Astrocyte (in vitro differentiated cells and primary cell): ENCODE measurements at regions not wholly inside any gene's neighbourhood (a gene's known extent, or its start where the extent isn't known, plus 50 kb on each side); places are given as distances from the start of the nearest gene placed in this dataset.

Experiments used
- DNase-seq: peaks from one replicate; pipeline ENCODE4 v3.0.0-alpha.2; 2010; ENCODE audit warnings: low read depth
- FAIRE-seq: peaks from 2 replicates; lab custom pipeline; 2011; peaks lifted over from hg19 to GRCh38; lab: Jason Lieb, UNC
- H2AFZ ChIP-seq: 2 replicates; pipeline ENCODE4 v1.6.0; 2012; ENCODE audit warnings: low read depth, low read length, inconsistent platforms
- H3K27ac ChIP-seq: 2 replicates; pipeline ENCODE4 v1.5.1; 2011; ENCODE audit warnings: low read depth, low read length, inconsistent platforms
- H3K27me3 ChIP-seq: 2 replicates; pipeline ENCODE4 v1.6.0; 2011; ENCODE audit warnings: low read length, inconsistent platforms; ENCODE audit not compliant: insufficient read depth
- H3K36me3 ChIP-seq: 2 replicates; pipeline ENCODE4 v1.5.1; 2011; ENCODE audit warnings: low read length, inconsistent platforms; ENCODE audit not compliant: insufficient read depth
- H3K4me1 ChIP-seq: 2 replicates; pipeline ENCODE4 v1.5.1; 2011; ENCODE audit warnings: low read length, inconsistent platforms; ENCODE audit not compliant: insufficient read depth
- H3K4me2 ChIP-seq: 2 replicates; pipeline ENCODE4 v1.6.0; 2012; ENCODE audit warnings: low read length, inconsistent platforms
- H3K4me3 ChIP-seq: 2 replicates; pipeline ENCODE4 v1.5.1; 2011; ENCODE audit warnings: low read depth, mild to moderate bottlenecking, low read length, inconsistent platforms; ENCODE audit not compliant: insufficient read depth
- H3K79me2 ChIP-seq: 2 replicates; pipeline ENCODE4 v1.6.0; 2012; ENCODE audit warnings: mild to moderate bottlenecking, low read length, inconsistent platforms; ENCODE audit not compliant: insufficient read depth
- H3K9ac ChIP-seq: 2 replicates; pipeline ENCODE4 v1.6.0; 2012; ENCODE audit warnings: mild to moderate bottlenecking, low read length, inconsistent platforms
- H3K9me3 ChIP-seq: 2 replicates; pipeline ENCODE4 v1.5.1; 2012; ENCODE audit warnings: low read depth, mild to moderate bottlenecking, low read length, inconsistent platforms; ENCODE audit not compliant: insufficient read depth
- H4K20me1 ChIP-seq: 2 replicates; pipeline ENCODE4 v1.6.0; 2012; ENCODE audit warnings: low read length, inconsistent platforms; ENCODE audit not compliant: insufficient read depth
- H3K27ac Mint-ChIP-seq: one replicate; pipeline ENCODE4 v1.8.0; 2021; ENCODE audit warnings: mild to moderate bottlenecking, mixed read lengths; ENCODE audit not compliant: unreplicated experiment
- H3K27me3 Mint-ChIP-seq: one replicate; pipeline ENCODE4 v1.8.0; 2021; ENCODE audit warnings: low read depth, mixed read lengths; ENCODE audit not compliant: unreplicated experiment
- H3K36me3 Mint-ChIP-seq: one replicate; pipeline ENCODE4 v1.8.0; 2021; ENCODE audit warnings: low read depth, mixed read lengths; ENCODE audit not compliant: unreplicated experiment
- H3K4me1 Mint-ChIP-seq: one replicate; pipeline ENCODE4 v1.8.0; 2021; ENCODE audit warnings: low read depth, mixed read lengths; ENCODE audit not compliant: unreplicated experiment
- H3K4me3 Mint-ChIP-seq: one replicate; pipeline ENCODE4 v1.8.0; 2021; ENCODE audit warnings: mild to moderate bottlenecking, moderate library complexity, mixed read lengths; ENCODE audit not compliant: unreplicated experiment
- H3K9me3 Mint-ChIP-seq: one replicate; pipeline ENCODE4 v1.8.0; 2021; ENCODE audit warnings: mild to moderate bottlenecking, mixed read lengths; ENCODE audit not compliant: unreplicated experiment
- EZH2 ChIP-seq: IDR thresholded peaks from 2 replicates; pipeline ENCODE4 v1.6.1; 2012; ENCODE audit warnings: mild to moderate bottlenecking, low read length, inconsistent platforms; ENCODE audit not compliant: insufficient read depth
- TF ChIP-seq, protein P1 (sequence below): IDR thresholded peaks from 2 replicates; pipeline ENCODE4 v1.5.1; 2011; ENCODE audit warnings: low read depth, mild to moderate bottlenecking, inconsistent platforms, low read length, moderate library complexity; ENCODE audit not compliant: insufficient read depth

- Mint-ChIP-seq H3K4me1 (peaks cover 26% of the 10 kb centered on the region), H3K4me3 (no peak overlapping the region), H3K27me3 (no peaks in the 10 kb centered on the region), H3K27ac (no peak overlapping the region), H3K36me3 (peaks cover 7% of the 10 kb centered on the region), H3K9me3 (no peaks in the 10 kb centered on the region)
- no peak for FAIRE-seq
- Histone ChIP-seq H3K4me2 (no peak overlapping the region), H3K27me3 (no peaks in the 10 kb centered on the region), H3K79me2 (no peaks in the 10 kb centered on the region), H3K9ac (no peak overlapping the region), H3K9me3 (no peaks in the 10 kb centered on the region), H4K20me1 (peaks cover 4% of the 10 kb centered on the region), H2AFZ (no peak overlapping the region), H3K4me3 (no peak overlapping the region), H3K27ac (no peak overlapping the region), H3K4me1 (peaks cover 20% of the 10 kb centered on the region), H3K36me3 (no peaks in the 10 kb centered on the region)
- DNase-seq = no peak
- TF ChIP-seq EZH2 = no peak
These were observed 249.9 kb upstream of the MKLN1 start for GRCh38 chr7:131077735-131078134.

GRCh38 chr7:131080754-131081153, 246.9 kb upstream of the MKLN1 start:
- Mint-ChIP-seq H3K4me1 (peaks cover 16% of the 10 kb centered on the region), H3K27ac (no peak overlapping the region), H3K9me3 (no peaks in the 10 kb centered on the region), H3K36me3 (peaks cover 4% of the 10 kb centered on the region), H3K4me3 (no peak overlapping the region), H3K27me3 (no peaks in the 10 kb centered on the region)
- Histone ChIP-seq H3K27ac (no peak overlapping the region), H4K20me1 (peaks cover 4% of the 10 kb centered on the region), H3K4me3 (no peak overlapping the region), H3K79me2 (no peaks in the 10 kb centered on the region), H3K4me2 (no peak overlapping the region), H3K36me3 (no peaks in the 10 kb centered on the region), H3K9ac (no peak overlapping the region), H3K9me3 (no peaks in the 10 kb centered on the region), H3K27me3 (no peaks in the 10 kb centered on the region), H2AFZ (no peak overlapping the region), H3K4me1 (peaks cover 12% of the 10 kb centered on the region)
- TF ChIP-seq EZH2 = no peak
- TF ChIP-seq, protein P1, sequence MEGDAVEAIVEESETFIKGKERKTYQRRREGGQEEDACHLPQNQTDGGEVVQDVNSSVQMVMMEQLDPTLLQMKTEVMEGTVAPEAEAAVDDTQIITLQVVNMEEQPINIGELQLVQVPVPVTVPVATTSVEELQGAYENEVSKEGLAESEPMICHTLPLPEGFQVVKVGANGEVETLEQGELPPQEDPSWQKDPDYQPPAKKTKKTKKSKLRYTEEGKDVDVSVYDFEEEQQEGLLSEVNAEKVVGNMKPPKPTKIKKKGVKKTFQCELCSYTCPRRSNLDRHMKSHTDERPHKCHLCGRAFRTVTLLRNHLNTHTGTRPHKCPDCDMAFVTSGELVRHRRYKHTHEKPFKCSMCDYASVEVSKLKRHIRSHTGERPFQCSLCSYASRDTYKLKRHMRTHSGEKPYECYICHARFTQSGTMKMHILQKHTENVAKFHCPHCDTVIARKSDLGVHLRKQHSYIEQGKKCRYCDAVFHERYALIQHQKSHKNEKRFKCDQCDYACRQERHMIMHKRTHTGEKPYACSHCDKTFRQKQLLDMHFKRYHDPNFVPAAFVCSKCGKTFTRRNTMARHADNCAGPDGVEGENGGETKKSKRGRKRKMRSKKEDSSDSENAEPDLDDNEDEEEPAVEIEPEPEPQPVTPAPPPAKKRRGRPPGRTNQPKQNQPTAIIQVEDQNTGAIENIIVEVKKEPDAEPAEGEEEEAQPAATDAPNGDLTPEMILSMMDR = no peak
- DNase-seq (no peak), FAIRE-seq (no peak)

DNA sequence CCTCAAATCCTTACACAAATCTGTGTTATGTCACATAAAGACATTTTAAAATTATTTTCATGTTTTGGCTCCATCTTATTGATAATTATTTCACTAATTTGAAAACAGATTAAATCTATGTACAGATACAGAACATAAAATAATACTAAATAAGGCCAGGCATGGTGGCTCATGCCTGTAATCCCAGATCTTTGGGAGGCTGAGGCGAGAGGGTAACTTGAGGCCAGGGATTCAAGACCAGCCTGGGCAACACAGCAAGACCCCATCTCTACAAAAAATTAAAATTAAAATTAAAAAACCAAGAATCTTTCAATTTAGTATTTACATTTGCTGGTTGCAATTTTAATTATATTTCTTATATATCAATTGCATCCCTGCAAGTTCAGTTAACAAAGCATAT, 246.4 kb upstream of the MKLN1 start:
- no peak for DNase-seq
- H3K79me2 ChIP-seq = no peaks in the 10 kb centered on the region

More for the DNA sequence above, 246.4 kb upstream of the MKLN1 start:
- H3K4me1 ChIP-seq = peaks cover 7% of the 10 kb centered on the region
- H4K20me1 ChIP-seq = peaks cover 4% of the 10 kb centered on the region
- Mint-ChIP-seq H3K27ac (no peak overlapping the region), H3K4me3 (no peak overlapping the region), H3K36me3 (peaks cover 4% of the 10 kb centered on the region), H3K4me1 (peaks cover 10% of the 10 kb centered on the region), H3K9me3 (no peaks in the 10 kb centered on the region), H3K27me3 (no peaks in the 10 kb centered on the region)
- no peak overlapping the region for H3K9ac ChIP-seq
- no peaks in the 10 kb centered on the region for H3K9me3 ChIP-seq
- H2AFZ ChIP-seq = no peak overlapping the region
- FAIRE-seq = no peak
- no peaks in the 10 kb centered on the region for H3K36me3 ChIP-seq
- no peak overlapping the region for H3K4me3 ChIP-seq
- H3K4me2 ChIP-seq = no peak overlapping the region
- H3K27me3 ChIP-seq = no peaks in the 10 kb centered on the region
- TF ChIP-seq, protein P1 = no peak
- no peak for TF ChIP-seq EZH2
- H3K27ac ChIP-seq = no peak overlapping the region
